Brain pericyte (primary cell): ENCODE measurements at regions not wholly inside any gene's neighbourhood (a gene's known extent, or its start where the extent isn't known, plus 50 kb on each side); places are given as distances from the start of the nearest gene placed in this dataset.

Experiments
- DNase-seq: peaks from one replicate; pipeline ENCODE4 v3.0.0-alpha.2; 2012; ENCODE audit warnings: low read depth, low spot score

DNA sequence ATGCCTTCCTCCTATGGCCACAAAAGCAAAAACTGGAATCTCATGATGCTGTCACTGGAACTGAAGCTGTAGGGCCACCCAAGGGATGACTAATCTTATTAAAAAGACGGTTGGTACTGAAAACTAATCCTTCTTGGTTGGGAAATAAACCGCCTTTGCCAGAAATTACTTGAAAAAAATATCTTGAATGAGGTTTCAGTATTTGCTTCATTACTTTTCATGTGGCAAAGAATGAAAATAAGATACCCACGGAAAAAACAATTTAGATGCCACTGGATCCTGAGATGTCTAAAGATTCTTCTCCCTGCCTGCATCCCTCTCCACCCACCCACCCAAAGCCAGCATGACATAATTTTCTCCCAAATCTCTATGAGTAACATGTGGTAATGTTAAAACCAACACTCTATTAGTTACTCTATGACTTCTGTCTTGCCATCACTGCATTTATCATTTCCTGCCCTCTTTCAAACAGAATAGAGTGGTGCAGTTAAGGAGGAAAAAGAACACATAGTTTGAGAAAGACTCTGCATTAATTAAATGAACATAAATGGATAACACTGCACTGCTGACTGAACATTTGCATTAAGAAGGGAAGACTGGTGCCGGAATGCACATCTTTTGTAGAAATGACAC is 111.8 kb upstream of the DPH6 start:
- no peak for DNase-seq

DNA sequence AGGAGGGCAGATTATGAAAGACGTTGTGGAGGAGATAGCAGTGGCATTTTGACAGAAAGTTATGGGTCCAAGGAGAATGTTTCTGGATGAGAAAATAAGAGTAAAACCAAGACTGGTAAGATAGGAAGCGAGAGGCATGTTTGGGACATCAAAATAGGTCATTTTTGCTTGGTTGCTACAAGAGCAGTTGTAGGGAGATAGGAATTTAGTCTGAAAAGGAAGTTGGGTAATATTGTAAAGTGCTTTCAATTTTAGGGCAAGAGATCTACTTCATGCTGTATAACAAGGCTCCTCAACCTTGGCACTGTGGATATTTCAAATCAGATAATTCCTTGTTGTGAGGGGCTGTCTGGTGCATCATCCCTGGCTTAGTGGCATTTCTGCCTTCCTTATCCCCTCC is 118.0 kb upstream of the DPH6 start:
- DNase-seq: no peak

DNA sequence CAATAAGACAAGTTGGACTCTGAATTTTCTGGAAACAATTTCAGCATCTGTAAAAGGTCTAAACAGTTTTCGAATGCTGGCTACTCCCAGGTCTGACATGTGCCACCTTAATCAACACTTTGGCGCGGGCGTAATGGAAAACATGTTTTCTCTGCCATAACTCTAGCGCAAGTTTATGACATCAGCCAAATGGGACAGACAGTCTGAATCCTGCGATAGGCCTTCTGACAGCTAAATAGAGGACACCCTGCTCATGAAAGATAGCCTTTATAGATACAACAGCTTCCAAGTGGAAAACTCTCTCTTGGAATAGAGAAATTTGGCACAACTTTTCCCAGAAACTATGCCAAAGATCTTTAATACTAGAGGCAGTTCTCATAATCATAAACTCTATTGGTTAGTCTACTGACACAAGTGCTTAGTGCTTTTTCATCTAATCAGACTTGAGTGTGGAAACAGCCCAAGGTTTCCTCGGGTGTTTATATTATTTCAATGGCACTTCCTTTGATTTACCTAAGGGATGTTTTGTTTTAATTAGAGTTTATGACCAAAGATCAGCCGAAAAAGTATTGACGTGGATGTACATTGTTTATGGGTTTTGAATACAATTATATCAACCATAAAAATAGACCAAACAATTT is 120.1 kb upstream of the DPH6 start:
- DNase-seq: no peak

DNA sequence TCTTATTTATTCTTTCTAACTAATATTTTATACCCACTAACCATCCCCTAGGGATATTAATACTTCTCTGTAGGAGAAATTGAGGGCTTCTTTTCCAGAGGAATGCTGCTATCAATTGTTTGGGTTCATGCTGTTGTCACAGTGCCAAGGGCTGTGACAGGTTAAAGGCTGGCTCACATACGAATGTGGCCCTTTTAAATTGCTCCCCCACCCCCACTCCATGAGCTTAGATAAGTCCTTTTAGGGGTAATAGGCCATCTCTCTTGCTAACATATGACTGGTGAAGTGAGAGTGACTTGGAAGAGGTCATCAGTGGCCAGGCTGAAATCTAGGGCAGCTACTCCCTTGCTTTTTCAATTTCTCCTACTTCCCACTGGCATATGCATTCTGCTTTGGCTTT is 121.9 kb upstream of the DPH6 start:
- DNase-seq: no peak

DNA sequence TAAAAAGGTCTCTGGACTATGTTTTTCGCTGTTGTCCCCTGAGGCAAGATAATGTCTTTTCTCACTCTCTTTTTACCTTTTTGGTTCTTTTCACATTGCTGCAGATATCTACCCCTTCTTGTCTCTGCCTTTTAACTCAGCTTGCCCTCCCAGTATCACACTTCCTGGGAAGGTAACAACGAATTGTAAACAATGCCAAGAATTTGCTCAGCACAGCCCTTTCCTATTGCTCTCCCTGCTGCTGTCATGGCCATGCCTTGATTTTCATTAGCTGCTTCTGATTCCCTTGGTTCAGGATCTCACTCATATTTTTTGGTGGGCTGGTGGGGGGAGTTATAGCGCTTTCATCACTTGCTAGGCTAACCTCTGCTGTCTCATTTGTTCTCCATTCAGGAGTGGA is 123.1 kb upstream of the DPH6 start:
- DNase-seq: no peak

GRCh38 chr15:35669432-35670045 is 123.6 kb upstream of the DPH6 start:
- DNase-seq: no peak

DNA sequence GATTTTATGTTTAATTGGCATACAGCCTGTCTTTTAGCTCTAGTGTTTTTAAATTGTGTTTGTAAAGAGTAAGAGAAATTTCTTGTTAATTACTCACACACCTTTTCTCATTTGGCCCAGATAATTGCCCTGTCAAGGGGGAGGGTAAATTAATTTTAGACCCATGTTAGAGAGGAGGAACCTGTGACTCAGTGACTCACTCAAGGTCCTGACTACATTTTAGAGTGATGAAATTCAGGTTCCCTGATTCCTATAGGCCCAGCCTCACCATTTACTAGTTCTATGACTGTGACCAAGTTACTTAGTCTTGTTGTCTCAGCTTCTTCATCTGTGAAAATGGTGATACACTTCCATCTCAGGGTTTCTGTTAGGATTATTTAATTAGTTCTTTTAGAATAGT is 125.2 kb upstream of the DPH6 start:
- no peak for DNase-seq

DNA sequence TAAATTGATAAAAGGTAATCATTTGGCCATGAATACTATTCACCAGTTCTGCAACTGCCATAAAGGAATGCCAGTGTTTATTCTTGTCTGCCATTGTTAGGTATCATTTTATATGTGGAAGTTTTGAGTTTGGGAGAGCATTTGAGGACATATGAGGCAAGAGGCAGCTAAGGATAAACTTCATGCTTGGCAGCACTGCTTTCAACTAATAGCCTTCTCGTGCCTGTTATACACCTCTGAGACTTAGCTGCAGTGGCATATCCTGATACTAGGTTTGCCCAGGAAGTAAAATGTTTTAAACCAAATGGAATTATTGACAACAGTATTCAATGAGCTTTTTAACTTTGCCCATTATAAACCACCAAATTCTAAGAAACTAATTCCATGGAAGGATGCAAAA is 126.0 kb upstream of the DPH6 start:
- no peak for DNase-seq

- no peak for DNase-seq
These were observed 127.2 kb upstream of the DPH6 start for GRCh38 chr15:35673093-35673684.

DNA sequence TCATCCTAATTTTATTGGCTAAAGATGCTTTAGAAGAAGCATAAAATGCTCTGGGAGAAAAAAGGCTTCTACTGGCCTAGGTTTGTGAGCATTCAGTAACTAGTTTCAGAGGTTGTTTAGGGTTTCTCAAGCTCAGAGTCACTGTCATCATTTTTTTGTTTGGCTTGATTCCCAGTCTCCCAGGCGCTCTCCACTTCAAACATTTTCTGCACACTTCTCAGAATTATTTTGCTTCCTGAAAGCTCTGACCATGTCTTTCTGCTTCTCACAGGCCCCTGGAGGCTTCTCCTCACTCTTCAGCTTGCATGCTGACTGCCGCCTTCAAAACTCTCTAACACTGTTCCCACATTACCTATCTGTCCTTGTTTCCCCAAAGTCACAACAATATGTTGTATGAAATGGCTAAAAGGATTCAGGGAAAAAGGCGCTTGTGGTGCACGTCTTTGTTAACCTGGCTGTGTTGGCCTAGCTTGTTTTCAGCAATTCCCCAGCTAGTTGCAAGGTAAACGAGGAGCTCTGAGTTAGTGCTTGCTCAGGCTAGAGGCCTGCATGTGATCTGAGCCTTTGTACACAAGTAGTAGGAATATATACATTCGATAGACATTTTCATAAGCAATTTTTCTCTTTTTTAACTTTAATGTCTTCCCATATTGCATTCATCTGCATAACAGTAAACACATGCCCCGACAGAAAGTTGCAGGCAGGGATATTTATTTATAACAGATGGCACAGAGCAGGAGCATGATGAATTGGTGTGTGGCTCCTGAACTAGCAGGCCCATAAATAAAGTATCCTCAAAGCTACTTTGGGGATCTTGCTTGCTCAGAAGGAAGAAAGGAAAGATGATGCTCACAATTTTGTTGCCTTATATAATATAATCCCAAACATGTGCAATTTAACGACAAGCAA is 129.2 kb upstream of the DPH6 start:
- DNase-seq: peak; percentile 57

- no peak for DNase-seq
These were observed 132.8 kb upstream of the DPH6 start for GRCh38 chr15:35678774-35679173.

DNA sequence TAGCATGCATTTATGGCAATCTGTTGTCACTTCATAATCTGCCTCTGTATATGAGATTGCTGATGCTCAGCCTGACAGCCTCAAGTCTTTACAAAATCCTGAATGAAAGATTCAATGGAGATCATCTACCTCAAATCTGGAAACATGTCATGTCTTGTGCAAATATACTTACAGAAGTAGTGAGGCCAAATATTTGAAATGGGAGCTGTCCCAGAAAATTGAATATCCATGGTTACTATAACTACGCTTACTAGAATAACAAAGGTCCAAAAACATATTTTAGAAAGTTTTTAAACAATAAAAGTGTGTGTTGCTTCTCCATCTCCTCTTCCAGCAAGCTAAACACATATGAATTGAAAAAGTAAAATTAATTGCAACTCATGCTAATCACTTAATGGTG is 133.2 kb upstream of the DPH6 start:
- DNase-seq: no peak

DNA sequence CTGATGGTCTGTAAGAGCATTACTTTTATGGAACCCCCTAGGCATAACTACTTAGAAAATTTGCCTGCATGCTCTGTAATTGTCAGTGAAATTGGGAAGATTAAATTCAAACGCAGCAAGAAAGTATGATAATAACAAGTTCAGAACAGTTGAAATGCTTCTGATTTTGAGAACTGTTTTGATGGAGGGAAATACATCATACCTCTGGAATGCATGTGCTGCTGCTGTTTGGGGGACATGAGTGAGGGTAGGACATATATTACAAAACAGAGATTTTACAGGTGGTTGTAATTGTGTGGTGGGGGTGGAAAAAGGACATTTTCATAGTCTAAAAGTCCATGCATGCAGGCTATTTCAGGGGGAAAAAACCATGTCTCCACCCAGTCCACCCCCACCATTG is 135.0 kb upstream of the DPH6 start:
- DNase-seq: no peak

- DNase-seq: no peak
These were observed 140.4 kb upstream of the DPH6 start for GRCh38 chr15:35686347-35686746.

DNA sequence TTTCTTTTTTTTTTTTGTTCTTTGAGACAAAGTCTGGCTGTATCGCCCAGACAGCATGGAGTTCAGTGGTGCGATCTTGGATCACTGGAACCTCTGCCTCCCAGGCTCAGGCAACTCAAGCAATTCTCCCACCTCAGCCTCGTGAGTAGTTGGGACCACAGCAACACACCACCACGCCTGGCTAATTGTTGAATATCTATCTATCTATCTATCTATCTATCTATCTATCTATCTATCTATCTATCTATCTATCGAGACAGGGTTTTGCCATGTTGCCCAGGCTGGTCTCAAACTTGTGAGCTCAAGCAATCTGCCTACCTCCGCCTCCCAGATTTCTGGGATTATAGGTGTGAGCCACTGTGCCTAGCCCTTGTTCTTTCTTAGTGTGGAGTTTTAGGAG is 143.3 kb upstream of the DPH6 start:
- DNase-seq: no peak

DNA sequence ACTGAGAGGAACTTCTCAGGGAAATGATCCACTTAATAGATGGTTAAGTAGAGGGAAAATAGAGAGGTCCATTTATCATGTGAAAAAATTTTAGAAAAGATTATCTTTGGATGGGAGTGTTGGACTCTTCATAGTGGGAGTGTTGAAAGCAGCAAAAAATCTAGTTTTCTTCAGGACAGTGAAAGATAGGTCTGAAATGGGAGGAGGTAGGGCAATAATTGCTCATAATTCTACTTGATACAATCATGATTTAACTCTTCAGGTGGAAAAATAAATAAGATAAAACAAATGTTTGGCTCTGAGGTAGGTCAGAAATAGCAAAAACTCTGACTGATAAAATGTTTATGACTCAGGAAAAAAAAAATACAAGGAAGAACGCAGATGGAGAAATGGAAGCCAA is 144.1 kb upstream of the DPH6 start:
- no peak for DNase-seq

DNA sequence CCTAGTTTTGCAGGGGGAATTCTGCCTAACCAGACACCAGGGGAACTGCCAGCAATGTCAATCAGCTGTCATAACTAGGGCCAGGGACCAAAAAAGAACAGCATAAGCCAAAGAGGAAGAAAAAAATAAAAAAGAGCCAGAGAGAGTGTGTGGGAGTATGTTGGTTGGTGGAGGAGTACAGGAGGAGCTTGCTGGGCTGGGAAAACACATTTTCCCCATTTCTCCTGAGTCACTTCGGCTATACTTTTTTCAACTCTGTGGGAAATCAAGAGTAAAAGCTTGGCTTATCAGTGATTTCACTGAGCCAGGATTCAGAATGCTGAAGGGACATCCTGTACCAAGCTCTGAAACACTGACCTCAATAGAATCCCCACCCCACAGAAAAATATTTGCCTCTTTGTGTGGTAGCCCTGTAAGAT is 144.7 kb upstream of the DPH6 start:
- peak; percentile 33 for DNase-seq

GRCh38 chr15:35691173-35691761 is 145.3 kb upstream of the DPH6 start:
- DNase-seq: no peak

DNA sequence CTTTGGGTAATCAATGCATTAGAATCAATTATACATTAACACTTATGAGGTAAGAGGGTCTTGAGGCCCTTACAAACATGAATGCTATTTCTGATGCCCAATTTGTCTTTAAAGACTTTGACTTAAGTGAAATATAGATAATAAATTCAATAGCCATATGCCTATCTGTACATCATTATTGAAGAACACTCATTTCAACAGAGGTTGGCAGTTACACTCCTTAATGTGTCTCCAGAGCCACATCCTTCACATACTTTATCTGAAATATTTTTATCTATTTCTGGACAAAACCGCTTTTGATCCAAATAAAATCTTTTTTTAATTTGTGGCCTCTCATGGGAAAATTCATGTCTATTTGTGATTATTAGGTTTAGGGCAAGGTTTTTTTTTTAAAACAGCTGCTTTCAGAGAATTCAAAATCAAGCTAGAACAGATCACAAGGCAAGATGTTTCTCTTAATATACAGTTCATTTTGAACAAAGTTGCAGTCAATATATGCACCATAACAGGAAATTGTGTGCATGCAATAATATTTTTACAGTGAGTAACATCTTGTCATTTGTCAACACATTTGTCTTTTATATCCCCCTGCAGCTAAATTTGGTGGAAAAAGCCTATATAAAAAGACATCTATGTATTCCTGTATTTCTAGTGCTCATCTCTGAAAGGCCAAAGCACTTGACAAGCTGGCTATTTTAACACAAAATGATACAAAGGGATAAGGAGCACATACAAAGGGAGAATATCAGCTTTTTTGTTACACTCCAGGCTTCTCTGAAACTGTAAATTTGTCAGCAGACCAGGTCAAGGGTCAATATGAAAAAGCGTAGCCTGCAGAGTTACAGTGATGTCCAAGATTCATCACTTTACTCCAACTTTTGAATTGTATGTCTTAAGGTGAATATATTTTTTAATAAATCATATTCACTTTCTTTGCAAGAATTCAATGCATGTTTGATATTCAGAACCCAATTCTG is 146.2 kb upstream of the DPH6 start:
- no peak for DNase-seq

GRCh38 chr15:35693286-35693685 is 147.3 kb upstream of the DPH6 start:
- no peak for DNase-seq
